ENCODE measurements at regions not wholly inside any gene's neighbourhood (a gene's known extent, or its start where the extent isn't known, plus 50 kb on each side); places are given as distances from the start of the nearest gene placed in this dataset.
"Not testable (repeated sequence)": the region's sequence is repeated elsewhere in the genome, so short reads cannot be mapped to it uniquely, and the experiment has no call there.

DNA sequence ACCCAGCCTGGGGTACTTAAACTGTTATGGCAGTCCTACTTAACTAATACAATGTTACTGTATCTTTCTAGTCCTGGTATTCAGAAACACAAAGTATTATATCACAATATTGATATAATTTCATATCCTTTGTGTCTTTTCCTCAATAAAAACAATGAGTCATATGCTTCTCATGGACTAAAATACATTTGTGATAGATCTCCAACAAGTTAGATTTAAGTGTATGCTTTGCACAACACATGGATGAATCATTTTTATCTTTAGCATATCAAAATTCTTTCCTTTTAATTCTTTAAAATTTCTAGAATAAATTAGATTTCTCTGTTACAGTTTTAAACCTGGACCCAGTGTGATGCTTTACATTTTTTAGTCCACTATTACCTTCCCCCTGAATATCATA lies 1357.8 kb upstream of the ATXN8OS start:
- Mint-ChIP-seq H3K27me3 (ENCODE audit: low read depth) (no peaks in the 10 kb centered on the region), H3K4me3 (no peak overlapping the region), H3K27ac (no peak overlapping the region), H3K4me1 (ENCODE audit: low read depth) (no peaks in the 10 kb centered on the region), H3K36me3 (ENCODE audit: low read depth) (no peaks in the 10 kb centered on the region), H3K9me3 (ENCODE audit: insufficient read depth) (peaks cover 9% of the 10 kb centered on the region)
- ATAC-seq (no peak), DNase-seq (no peak)
- ChIA-PET POLR2A (no interaction called here), CTCF (no interaction called here)

GRCh38 chr13:68748038-68748437 lies 1359.6 kb upstream of the ATXN8OS start:
- Mint-ChIP-seq H3K27ac (no peak overlapping the region), H3K4me1 (ENCODE audit: low read depth) (no peaks in the 10 kb centered on the region), H3K9me3 (ENCODE audit: insufficient read depth) (peaks cover 12% of the 10 kb centered on the region), H3K27me3 (ENCODE audit: low read depth) (no peaks in the 10 kb centered on the region), H3K4me3 (no peak overlapping the region), H3K36me3 (ENCODE audit: low read depth) (no peaks in the 10 kb centered on the region)
- ATAC-seq (no peak), DNase-seq (no peak)
- POLR2A ChIA-PET: no interaction called here
- CTCF ChIA-PET: no interaction called here

DNA sequence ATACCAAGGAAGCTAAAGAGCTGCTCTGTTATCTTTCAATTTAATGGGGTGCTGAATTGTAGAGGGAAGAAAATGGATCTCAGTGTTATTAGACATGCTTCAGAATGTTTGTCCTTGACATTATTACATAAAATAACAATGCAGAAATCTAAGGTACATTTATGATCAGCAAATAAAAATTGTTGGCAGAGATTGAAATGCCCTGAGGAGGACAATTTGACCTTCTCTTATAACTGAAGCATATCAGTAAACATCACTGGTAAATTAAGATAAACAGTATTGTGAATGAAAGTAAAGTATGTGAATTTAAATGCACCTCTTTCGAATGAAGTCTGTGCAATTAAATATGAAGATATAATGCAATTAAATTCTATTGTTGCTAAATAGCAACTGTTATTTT lies 1362.1 kb upstream of the ATXN8OS start:
- ATAC-seq: no peak
- ChIA-PET CTCF (no interaction called here), POLR2A (no interaction called here)
- Mint-ChIP-seq H3K27ac (no peak overlapping the region), H3K27me3 (ENCODE audit: low read depth) (no peaks in the 10 kb centered on the region), H3K4me3 (no peak overlapping the region), H3K4me1 (ENCODE audit: low read depth) (no peaks in the 10 kb centered on the region), H3K36me3 (ENCODE audit: low read depth) (no peaks in the 10 kb centered on the region), H3K9me3 (ENCODE audit: insufficient read depth) (peaks cover 12% of the 10 kb centered on the region)
- DNase-seq: no peak

- no peaks in the 10 kb centered on the region for H3K36me3 Mint-ChIP-seq (ENCODE audit: low read depth)
- H3K27ac Mint-ChIP-seq: no peak overlapping the region
- no peaks in the 10 kb centered on the region for H3K4me1 Mint-ChIP-seq (ENCODE audit: low read depth)
These were observed 1370.7 kb upstream of the ATXN8OS start for GRCh38 chr13:68736961-68737360.

DNA sequence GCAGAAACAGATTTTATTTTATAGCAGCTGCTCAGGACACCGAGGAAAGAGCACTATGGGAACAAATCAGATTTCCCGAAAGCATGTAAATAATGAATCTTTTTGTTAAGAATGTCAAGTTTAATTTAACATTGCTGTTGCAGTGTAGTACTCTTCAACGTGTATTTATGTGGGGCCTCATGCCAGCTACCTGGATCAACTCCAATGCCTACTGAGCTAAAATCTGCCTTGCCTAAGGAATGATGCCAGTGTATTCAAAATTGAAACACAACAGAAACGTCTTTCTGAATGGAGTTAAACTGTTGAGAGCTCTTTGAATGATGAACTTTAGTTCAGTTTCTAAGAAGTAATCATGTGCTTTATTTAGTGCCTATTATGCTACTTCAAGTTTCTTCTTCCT lies 1379.8 kb upstream of the ATXN8OS start:
- no peak for DNase-seq
- Mint-ChIP-seq H3K27ac (no peak overlapping the region), H3K27me3 (ENCODE audit: low read depth) (no peaks in the 10 kb centered on the region), H3K4me3 (no peak overlapping the region), H3K4me1 (ENCODE audit: low read depth) (no peaks in the 10 kb centered on the region), H3K9me3 (ENCODE audit: insufficient read depth) (peaks cover 10% of the 10 kb centered on the region), H3K36me3 (ENCODE audit: low read depth) (no peaks in the 10 kb centered on the region)
- ATAC-seq: no peak
- CTCF ChIA-PET: no interaction called here
- POLR2A ChIA-PET: no interaction called here

More at GRCh38 chr13:68736961-68737360, 1370.7 kb upstream of the ATXN8OS start:
- Mint-ChIP-seq H3K4me3 (no peak overlapping the region), H3K9me3 (ENCODE audit: insufficient read depth) (peaks cover 28% of the 10 kb centered on the region), H3K27me3 (ENCODE audit: low read depth) (no peaks in the 10 kb centered on the region)
- CTCF ChIA-PET: no interaction called here
- ATAC-seq: no peak
- DNase-seq: no peak
- POLR2A ChIA-PET: no interaction called here

DNA sequence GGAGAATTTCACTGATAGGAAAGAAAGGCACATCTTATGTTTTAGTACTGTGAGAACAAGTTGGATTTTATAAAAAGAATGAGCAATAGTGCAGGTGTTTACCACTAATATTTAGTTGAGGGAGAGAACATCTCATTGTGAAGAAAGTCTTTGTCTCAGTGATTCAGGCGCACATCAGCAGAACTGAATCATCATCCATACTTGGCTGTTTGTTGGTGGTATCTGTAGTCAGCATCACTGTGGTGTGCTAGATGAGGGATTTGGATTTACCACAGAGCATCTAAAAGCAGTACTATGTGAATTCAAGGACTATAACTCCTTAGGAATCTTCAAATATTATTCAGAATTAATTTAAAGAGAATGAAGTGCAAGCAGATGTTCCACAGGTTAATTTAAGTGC lies 1380.5 kb upstream of the ATXN8OS start:
- CTCF ChIA-PET: no interaction called here
- no peak overlapping the region for H3K27ac Mint-ChIP-seq
- H3K36me3 Mint-ChIP-seq (ENCODE audit: low read depth): no peaks in the 10 kb centered on the region
- POLR2A ChIA-PET: no interaction called here
- ATAC-seq: no peak
- no peak for DNase-seq
- no peak overlapping the region for H3K4me3 Mint-ChIP-seq
- H3K9me3 Mint-ChIP-seq (ENCODE audit: insufficient read depth): peaks cover 11% of the 10 kb centered on the region
- no peaks in the 10 kb centered on the region for H3K27me3 Mint-ChIP-seq (ENCODE audit: low read depth)
- no peaks in the 10 kb centered on the region for H3K4me1 Mint-ChIP-seq (ENCODE audit: low read depth)

- H3K4me1 Mint-ChIP-seq (ENCODE audit: low read depth): no peaks in the 10 kb centered on the region
- CTCF ChIA-PET: no interaction called here
- POLR2A ChIA-PET: no interaction called here
- ATAC-seq: no peak
- no peaks in the 10 kb centered on the region for H3K36me3 Mint-ChIP-seq (ENCODE audit: low read depth)
- DNase-seq: no peak
- H3K27me3 Mint-ChIP-seq (ENCODE audit: low read depth): no peaks in the 10 kb centered on the region
- H3K27ac Mint-ChIP-seq: no peak overlapping the region
- H3K9me3 Mint-ChIP-seq (ENCODE audit: insufficient read depth): peaks cover 21% of the 10 kb centered on the region
- no peak overlapping the region for H3K4me3 Mint-ChIP-seq
These were observed 1387.8 kb upstream of the ATXN8OS start for GRCh38 chr13:68719815-68720214.

GRCh38 chr13:68715651-68716050 lies 1392.0 kb upstream of the ATXN8OS start:
- Mint-ChIP-seq H3K27ac (no peak overlapping the region), H3K9me3 (ENCODE audit: insufficient read depth) (peaks cover 14% of the 10 kb centered on the region), H3K4me3 (no peak overlapping the region), H3K27me3 (ENCODE audit: low read depth) (no peaks in the 10 kb centered on the region), H3K4me1 (ENCODE audit: low read depth) (no peaks in the 10 kb centered on the region), H3K36me3 (ENCODE audit: low read depth) (no peaks in the 10 kb centered on the region)
- ATAC-seq: no peak
- POLR2A ChIA-PET: no interaction called here
- no peak for DNase-seq
- CTCF ChIA-PET: no interaction called here

GRCh38 chr13:68714292-68714691 lies 1393.3 kb upstream of the ATXN8OS start:
- Mint-ChIP-seq H3K4me3 (no peak overlapping the region), H3K36me3 (ENCODE audit: low read depth) (no peaks in the 10 kb centered on the region), H3K27me3 (ENCODE audit: low read depth) (no peaks in the 10 kb centered on the region), H3K27ac (no peak overlapping the region), H3K4me1 (ENCODE audit: low read depth) (no peaks in the 10 kb centered on the region), H3K9me3 (ENCODE audit: insufficient read depth) (peaks cover 14% of the 10 kb centered on the region)
- ATAC-seq: no peak
- ChIA-PET POLR2A (no interaction called here), CTCF (no interaction called here)
- DNase-seq: no peak

DNA sequence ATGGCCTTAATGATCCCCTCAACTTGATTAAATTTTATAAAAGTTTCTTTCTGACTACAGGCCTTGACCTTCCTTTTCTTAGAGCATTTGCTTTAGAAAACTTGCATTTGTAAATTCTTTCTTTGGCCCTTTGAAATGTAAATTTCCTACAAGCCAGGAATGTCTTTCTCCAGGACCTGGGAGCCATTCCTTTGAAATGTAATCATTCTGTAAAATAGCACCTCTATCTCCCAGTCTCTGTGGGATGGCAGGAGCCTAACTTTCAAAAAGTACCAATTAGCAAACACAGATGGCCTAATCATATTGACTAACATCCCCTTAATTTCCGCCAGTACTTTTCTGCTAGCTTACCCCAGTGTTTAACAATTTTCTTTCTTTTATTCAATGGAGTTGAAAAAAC lies 1394.2 kb upstream of the ATXN8OS start:
- Mint-ChIP-seq H3K4me3 (no peak overlapping the region), H3K36me3 (ENCODE audit: low read depth) (no peaks in the 10 kb centered on the region), H3K27me3 (ENCODE audit: low read depth) (no peaks in the 10 kb centered on the region), H3K9me3 (ENCODE audit: insufficient read depth) (peaks cover 18% of the 10 kb centered on the region), H3K4me1 (ENCODE audit: low read depth) (no peaks in the 10 kb centered on the region), H3K27ac (no peak overlapping the region)
- no peak for ATAC-seq
- ChIA-PET POLR2A (no interaction called here), CTCF (no interaction called here)
- no peak for DNase-seq

GRCh38 chr13:68708336-68708908 lies 1399.2 kb upstream of the ATXN8OS start:
- Mint-ChIP-seq H3K9me3 (ENCODE audit: insufficient read depth) (peaks cover 4% of the 10 kb centered on the region), H3K36me3 (ENCODE audit: low read depth) (no peaks in the 10 kb centered on the region), H3K27me3 (ENCODE audit: low read depth) (no peaks in the 10 kb centered on the region), H3K27ac (no peak overlapping the region), H3K4me1 (ENCODE audit: low read depth) (no peaks in the 10 kb centered on the region), H3K4me3 (no peak overlapping the region)
- POLR2A ChIA-PET: no interaction called here
- CTCF ChIA-PET: no interaction called here
- ATAC-seq (no peak), DNase-seq (no peak)

DNA sequence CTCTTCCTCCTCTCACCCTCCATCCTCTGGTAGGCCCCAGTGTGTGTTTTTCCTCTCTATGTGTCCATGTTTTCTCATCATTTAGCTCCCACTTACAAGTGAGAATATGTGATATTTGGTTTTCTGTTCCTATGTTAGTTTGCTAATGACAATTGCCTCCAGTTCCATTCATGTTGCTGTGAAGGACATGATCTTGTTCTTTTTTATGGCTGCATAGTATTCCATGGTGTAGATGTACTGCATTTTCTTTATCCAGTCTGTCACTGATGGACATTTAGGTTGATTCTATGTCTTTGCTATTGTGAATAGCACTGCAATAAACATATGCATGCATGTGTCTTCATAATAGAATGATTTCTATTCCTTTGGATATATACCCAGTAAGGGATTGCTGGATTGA lies 1401.6 kb upstream of the ATXN8OS start:
- CTCF ChIA-PET; DNase-seq; ATAC-seq; H3K27me3 Mint-ChIP-seq (ENCODE audit: low read depth); H3K36me3 Mint-ChIP-seq (ENCODE audit: low read depth); H3K4me1 Mint-ChIP-seq (ENCODE audit: low read depth); H3K27ac Mint-ChIP-seq; POLR2A ChIA-PET; H3K4me3 Mint-ChIP-seq: not testable (repeated sequence)
- H3K9me3 Mint-ChIP-seq (ENCODE audit: insufficient read depth): peaks cover 16% of the 10 kb centered on the region

GRCh38 chr13:68697551-68697950 lies 1410.1 kb upstream of the ATXN8OS start:
- no peaks in the 10 kb centered on the region for H3K4me1 Mint-ChIP-seq (ENCODE audit: low read depth)
- H3K27ac Mint-ChIP-seq: no peak overlapping the region
- no peak for ATAC-seq
- H3K9me3 Mint-ChIP-seq (ENCODE audit: insufficient read depth): peaks cover 20% of the 10 kb centered on the region
- CTCF ChIA-PET: no interaction called here
- H3K4me3 Mint-ChIP-seq: no peak overlapping the region
- no peaks in the 10 kb centered on the region for H3K27me3 Mint-ChIP-seq (ENCODE audit: low read depth)
- POLR2A ChIA-PET: no interaction called here
- no peak for DNase-seq
- no peaks in the 10 kb centered on the region for H3K36me3 Mint-ChIP-seq (ENCODE audit: low read depth)
